NCI-H69 (cell line): ENCODE measurements at regions not wholly inside any gene's neighbourhood (a gene's known extent, or its start where the extent isn't known, plus 50 kb on each side); places are given as distances from the start of the nearest gene placed in this dataset.

Experiments used
- DNase-seq: peaks from one replicate; lab custom pipeline; 2025; lab: John Stamatoyannopoulos, UW

- DNase-seq, result peak; percentile 49
Measured at GRCh38 chr10:123573236-123574108, 92.7 kb upstream of the GPR26 start.

- DNase-seq, result no peak
Measured at GRCh38 chr10:123574109-123574698, 92.0 kb upstream of the GPR26 start.

- DNase-seq, result no peak
Measured at GRCh38 chr10:123575105-123575504, 91.0 kb upstream of the GPR26 start.

GRCh38 chr10:123576706-123577105 lies 89.4 kb upstream of the GPR26 start:
- DNase-seq, result no peak

GRCh38 chr10:123577921-123578461 lies 88.2 kb upstream of the GPR26 start:
- no peak for DNase-seq

- DNase-seq, result no peak
Measured at GRCh38 chr10:123578721-123579120, 87.4 kb upstream of the GPR26 start.

GRCh38 chr10:123579675-123580074 lies 86.5 kb upstream of the GPR26 start:
- no peak for DNase-seq

GRCh38 chr10:123580426-123580825 lies 85.7 kb upstream of the GPR26 start:
- no peak for DNase-seq

GRCh38 chr10:123581656-123582055 lies 84.5 kb upstream of the GPR26 start:
- DNase-seq, result no peak

- peak; percentile 29 for DNase-seq
Measured at GRCh38 chr10:123582084-123582989, 83.8 kb upstream of the GPR26 start.

GRCh38 chr10:123583639-123584418 lies 82.3 kb upstream of the GPR26 start:
- DNase-seq, result peak; percentile 31

GRCh38 chr10:123584419-123584775 lies 81.8 kb upstream of the GPR26 start:
- DNase-seq, result no peak

- DNase-seq, result no peak
Measured at GRCh38 chr10:123585477-123586445, 80.4 kb upstream of the GPR26 start.

GRCh38 chr10:123587110-123587509 lies 79.0 kb upstream of the GPR26 start:
- DNase-seq, result no peak

GRCh38 chr10:123588386-123588914 lies 77.7 kb upstream of the GPR26 start:
- no peak for DNase-seq

GRCh38 chr10:123595661-123596060 lies 70.5 kb upstream of the GPR26 start:
- DNase-seq, result no peak

- DNase-seq, result no peak
Measured at GRCh38 chr10:123597676-123598075, 68.5 kb upstream of the GPR26 start.

- no peak for DNase-seq
Measured at GRCh38 chr10:123599366-123599849, 66.7 kb upstream of the GPR26 start.

GRCh38 chr10:123600177-123600576 lies 66.0 kb upstream of the GPR26 start:
- no peak for DNase-seq

- no peak for DNase-seq
Measured at GRCh38 chr10:123603130-123603529, 63.0 kb upstream of the GPR26 start.
